KMS-11 (cell line): ENCODE measurements at regions not wholly inside any gene's neighbourhood (a gene's known extent, or its start where the extent isn't known, plus 50 kb on each side); places are given as distances from the start of the nearest gene placed in this dataset.
A peak's percentile ranks its signal among the peaks of the same experiment; 100 is the strongest.

Experiments
- H2AFZ ChIP-seq: fragments of 200-600 bp; sonication (generic); 2 replicates; pipeline ENCODE4 v1.6.1; 2016; ENCODE audit warnings: antibody characterized with exemption, mixed run types, low read depth
- H3K27ac ChIP-seq: fragments of 200-600 bp; sonication (generic); 2 replicates; pipeline ENCODE4 v1.6.1; 2016; ENCODE audit warnings: mild to moderate bottlenecking, mixed run types
- H3K27me3 ChIP-seq: fragments of 200-600 bp; sonication (generic); 2 replicates; pipeline ENCODE4 v1.6.1; 2017; ENCODE audit warnings: mild to moderate bottlenecking, low read depth, mixed run types, moderate library complexity; ENCODE audit not compliant: insufficient read depth
- H3K36me3 ChIP-seq: fragments of 200-600 bp; sonication (generic); 2 replicates; pipeline ENCODE4 v1.6.1; 2017; ENCODE audit warnings: mild to moderate bottlenecking, mixed run types; ENCODE audit not compliant: insufficient read depth
- H3K4me1 ChIP-seq: fragments of 200-600 bp; sonication (generic); 2 replicates; pipeline ENCODE4 v1.6.1; 2016; ENCODE audit warnings: mild to moderate bottlenecking, low read depth, mixed run types; ENCODE audit not compliant: poor library complexity, severe bottlenecking
- H3K4me2 ChIP-seq: fragments of 200-600 bp; sonication (generic); 2 replicates; pipeline ENCODE4 v1.7.0; 2016; ENCODE audit warnings: mild to moderate bottlenecking, mixed run types
- H3K4me3 ChIP-seq: fragments of 200-600 bp; sonication (generic); IDR thresholded peaks from 2 replicates; pipeline ENCODE4 v1.6.1; 2017; ENCODE audit warnings: low read depth, low read length, mixed read lengths; ENCODE audit not compliant: insufficient read depth
- H3K79me2 ChIP-seq: fragments of 200-600 bp; sonication (generic); 2 replicates; pipeline ENCODE4 v1.6.1; 2016; ENCODE audit warnings: low read depth, mixed run types; ENCODE audit not compliant: insufficient read depth
- H3K9ac ChIP-seq: fragments of 200-600 bp; sonication (generic); 2 replicates; pipeline ENCODE4 v1.6.1; 2016; ENCODE audit warnings: mild to moderate bottlenecking, mixed run types
- H4K20me1 ChIP-seq: fragments of 200-600 bp; sonication (generic); 2 replicates; pipeline ENCODE4 v1.6.1; 2016; ENCODE audit warnings: mild to moderate bottlenecking, mixed run types; ENCODE audit not compliant: insufficient read depth
- TF ChIP-seq, protein P1 (sequence below): fragments of 200-600 bp; sonication (generic); conservative IDR thresholded peaks from 2 replicates; pipeline ENCODE4 v1.6.1; 2017; ENCODE audit warnings: low read depth, mild to moderate bottlenecking, antibody characterized with exemption, low read length, moderate library complexity, mixed read lengths

DNA sequence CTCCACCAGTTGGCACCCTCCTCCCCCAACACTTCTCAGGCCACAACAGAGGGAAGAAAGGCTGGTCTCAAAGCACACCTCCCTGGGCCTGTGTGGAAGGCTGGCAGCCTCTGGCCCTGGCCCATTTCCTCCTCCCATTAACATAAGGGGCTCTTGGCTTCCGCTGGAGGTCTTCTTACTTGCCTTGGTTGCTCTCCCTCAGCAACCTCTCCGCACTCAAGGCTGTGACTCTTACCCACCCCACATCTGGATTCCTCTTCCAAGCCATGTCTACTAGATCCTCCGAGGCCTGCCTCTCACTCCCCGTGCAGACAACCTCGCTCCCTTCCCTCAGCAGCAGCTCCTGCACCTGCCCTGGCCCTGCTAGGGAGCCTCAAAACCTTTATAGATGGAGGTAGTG, 76.7 kb upstream of the PRNP start:
- Histone ChIP-seq H3K79me2 (no peaks in the 10 kb centered on the region), H2AFZ (no peak overlapping the region), H3K36me3 (no peaks in the 10 kb centered on the region), H3K4me1 (peaks cover 19% of the 10 kb centered on the region), H4K20me1 (no peaks in the 10 kb centered on the region), H3K27ac (no peak overlapping the region), H3K27me3 (no peaks in the 10 kb centered on the region), H3K4me2 (no peak overlapping the region), H3K4me3 (no peak overlapping the region), H3K9ac (no peak overlapping the region)
- TF ChIP-seq, protein P1, sequence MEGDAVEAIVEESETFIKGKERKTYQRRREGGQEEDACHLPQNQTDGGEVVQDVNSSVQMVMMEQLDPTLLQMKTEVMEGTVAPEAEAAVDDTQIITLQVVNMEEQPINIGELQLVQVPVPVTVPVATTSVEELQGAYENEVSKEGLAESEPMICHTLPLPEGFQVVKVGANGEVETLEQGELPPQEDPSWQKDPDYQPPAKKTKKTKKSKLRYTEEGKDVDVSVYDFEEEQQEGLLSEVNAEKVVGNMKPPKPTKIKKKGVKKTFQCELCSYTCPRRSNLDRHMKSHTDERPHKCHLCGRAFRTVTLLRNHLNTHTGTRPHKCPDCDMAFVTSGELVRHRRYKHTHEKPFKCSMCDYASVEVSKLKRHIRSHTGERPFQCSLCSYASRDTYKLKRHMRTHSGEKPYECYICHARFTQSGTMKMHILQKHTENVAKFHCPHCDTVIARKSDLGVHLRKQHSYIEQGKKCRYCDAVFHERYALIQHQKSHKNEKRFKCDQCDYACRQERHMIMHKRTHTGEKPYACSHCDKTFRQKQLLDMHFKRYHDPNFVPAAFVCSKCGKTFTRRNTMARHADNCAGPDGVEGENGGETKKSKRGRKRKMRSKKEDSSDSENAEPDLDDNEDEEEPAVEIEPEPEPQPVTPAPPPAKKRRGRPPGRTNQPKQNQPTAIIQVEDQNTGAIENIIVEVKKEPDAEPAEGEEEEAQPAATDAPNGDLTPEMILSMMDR = no peak

DNA sequence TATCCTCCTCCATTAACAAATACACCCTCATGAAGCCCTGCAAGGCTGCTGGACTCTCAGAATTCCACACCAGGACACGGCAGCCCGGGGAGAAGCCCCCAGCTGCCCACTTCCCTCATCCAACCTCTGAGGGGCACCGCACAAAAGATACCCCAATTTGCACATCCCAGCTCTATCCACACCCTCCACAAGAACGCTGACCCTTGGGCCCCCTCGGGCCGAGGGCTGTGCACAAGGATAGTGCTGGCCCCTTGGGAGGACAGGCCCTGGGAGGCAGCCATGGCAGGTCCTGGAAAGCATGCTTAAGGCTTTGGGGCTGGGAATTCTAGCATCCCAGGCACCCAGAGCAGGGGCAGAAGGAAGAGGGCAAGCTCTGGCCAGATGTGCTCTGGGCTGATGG, 77.4 kb upstream of the PRNP start:
- TF ChIP-seq, protein P1 = no peak
- no peaks in the 10 kb centered on the region for H3K79me2 ChIP-seq
- no peaks in the 10 kb centered on the region for H3K27me3 ChIP-seq
- H2AFZ ChIP-seq = no peak overlapping the region
- no peak overlapping the region for H3K9ac ChIP-seq
- H4K20me1 ChIP-seq = no peaks in the 10 kb centered on the region
- H3K27ac ChIP-seq = no peak overlapping the region
- no peak overlapping the region for H3K4me2 ChIP-seq
- H3K4me3 ChIP-seq = no peak overlapping the region
- H3K4me1 ChIP-seq = peaks cover 12% of the 10 kb centered on the region
- H3K36me3 ChIP-seq = no peaks in the 10 kb centered on the region

DNA sequence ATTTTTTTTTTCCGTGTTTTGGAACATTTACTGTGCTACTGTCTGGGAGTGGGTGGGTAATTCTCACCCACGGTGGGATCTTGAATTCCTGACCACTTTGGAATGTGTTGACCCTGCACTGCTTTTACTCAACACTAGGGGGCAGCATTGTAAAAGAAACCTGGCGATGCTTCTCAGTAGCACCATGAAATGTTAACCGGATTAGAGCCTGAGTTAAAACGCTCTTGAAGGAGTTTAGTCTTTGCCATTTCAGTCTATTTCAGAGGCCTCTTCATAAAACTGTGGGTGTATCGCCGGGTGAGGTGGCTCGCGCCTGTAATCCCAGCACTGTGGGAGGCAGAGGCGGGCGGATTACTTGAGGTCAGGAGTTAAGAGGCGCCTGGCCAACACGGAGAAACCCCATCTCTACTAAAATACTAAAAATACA, 79.0 kb upstream of the PRNP start:
- H3K4me2 ChIP-seq = no peak overlapping the region
- no peaks in the 10 kb centered on the region for H3K27me3 ChIP-seq
- no peaks in the 10 kb centered on the region for H3K4me1 ChIP-seq
- H4K20me1 ChIP-seq = no peaks in the 10 kb centered on the region
- H3K27ac ChIP-seq = no peak overlapping the region
- no peak overlapping the region for H3K4me3 ChIP-seq
- H3K79me2 ChIP-seq = no peaks in the 10 kb centered on the region
- no peak overlapping the region for H3K9ac ChIP-seq
- TF ChIP-seq, protein P1 = peak; percentile 86
- H3K36me3 ChIP-seq = no peaks in the 10 kb centered on the region
- no peak overlapping the region for H2AFZ ChIP-seq

DNA sequence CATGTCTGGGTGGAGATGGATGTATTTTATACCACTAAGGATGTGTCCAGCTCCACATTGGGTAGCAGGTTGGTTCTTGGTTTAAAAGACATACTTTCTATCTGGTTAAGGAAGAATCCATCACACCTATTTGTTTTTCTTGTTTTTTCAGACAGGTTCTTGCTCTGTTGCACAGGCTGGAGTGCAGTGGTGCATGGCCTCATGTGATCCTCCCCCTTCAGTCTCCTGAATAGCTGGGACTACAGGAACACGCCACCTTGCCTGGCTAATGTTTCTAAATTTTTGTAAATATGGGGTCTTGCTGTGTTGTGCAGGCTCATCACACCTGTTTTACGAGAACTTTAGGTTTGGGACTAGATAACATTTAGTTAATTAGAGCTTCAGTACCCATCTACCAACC, 80.2 kb upstream of the PRNP start:
- Histone ChIP-seq H2AFZ (no peak overlapping the region), H3K36me3 (no peaks in the 10 kb centered on the region), H3K4me3 (no peak overlapping the region), H3K9ac (no peak overlapping the region), H3K4me1 (no peaks in the 10 kb centered on the region), H3K4me2 (no peak overlapping the region), H3K27ac (no peak overlapping the region), H4K20me1 (no peaks in the 10 kb centered on the region), H3K79me2 (no peaks in the 10 kb centered on the region), H3K27me3 (no peaks in the 10 kb centered on the region)
- TF ChIP-seq, protein P1 = no peak
